ENCODE measurements at regions not wholly inside any gene's neighbourhood (a gene's known extent, or its start where the extent isn't known, plus 50 kb on each side); places are given as distances from the start of the nearest gene placed in this dataset.
"Not testable (repeated sequence)": the region's sequence is repeated elsewhere in the genome, so short reads cannot be mapped to it uniquely, and the experiment has no call there.

- DNase-seq, result not testable (repeated sequence)
Observed at GRCh38 chr14:105675905-105676670, 149.7 kb downstream of the TMEM121 start.

GRCh38 chr14:105678057-105678456, 151.7 kb downstream of the TMEM121 start:
- not testable (repeated sequence) for DNase-seq

GRCh38 chr14:105678996-105679958, 152.9 kb downstream of the TMEM121 start:
- not testable (repeated sequence) for DNase-seq

- DNase-seq, result not testable (repeated sequence)
Observed at GRCh38 chr14:105679959-105680735, 153.8 kb downstream of the TMEM121 start.

GRCh38 chr14:105680736-105681098, 154.3 kb downstream of the TMEM121 start:
- not testable (repeated sequence) for DNase-seq

GRCh38 chr14:105681606-105682185, 155.3 kb downstream of the TMEM121 start:
- DNase-seq, result not testable (repeated sequence)

- DNase-seq, result not testable (repeated sequence)
Observed at GRCh38 chr14:105682442-105682841, 156.1 kb downstream of the TMEM121 start.

- DNase-seq, result no peak
Observed at GRCh38 chr14:105682956-105683570, 156.7 kb downstream of the TMEM121 start.

GRCh38 chr14:105684056-105684455, 157.7 kb downstream of the TMEM121 start:
- DNase-seq, result not testable (repeated sequence)

- DNase-seq, result not testable (repeated sequence)
Observed at GRCh38 chr14:105684597-105684996, 158.2 kb downstream of the TMEM121 start.

- no peak for DNase-seq
Observed at GRCh38 chr14:105685003-105685402, 158.6 kb downstream of the TMEM121 start.

GRCh38 chr14:105685605-105686004, 159.2 kb downstream of the TMEM121 start:
- not testable (repeated sequence) for DNase-seq

GRCh38 chr14:105686050-105686449, 159.7 kb downstream of the TMEM121 start:
- not testable (repeated sequence) for DNase-seq

GRCh38 chr14:105686462-105687170, 160.2 kb downstream of the TMEM121 start:
- not testable (repeated sequence) for DNase-seq

GRCh38 chr14:105687171-105688022, 161.0 kb downstream of the TMEM121 start:
- not testable (repeated sequence) for DNase-seq

GRCh38 chr14:105688023-105688351, 161.6 kb downstream of the TMEM121 start:
- DNase-seq, result not testable (repeated sequence)

GRCh38 chr14:105688664-105689221, 162.4 kb downstream of the TMEM121 start:
- DNase-seq, result not testable (repeated sequence)

- no peak for DNase-seq
Observed at GRCh38 chr14:105689722-105690121, 163.3 kb downstream of the TMEM121 start.

- no peak for DNase-seq
Observed at GRCh38 chr14:105690671-105691070, 164.3 kb downstream of the TMEM121 start.
